Neural progenitor cell (in vitro differentiated cells): ENCODE measurements at regions not wholly inside any gene's neighbourhood (a gene's known extent, or its start where the extent isn't known, plus 50 kb on each side); places are given as distances from the start of the nearest gene placed in this dataset.

Experiments
- DNase-seq: peaks from one replicate; pipeline ENCODE4 v3.0.0-alpha.2; 2016; ENCODE audit warnings: low spot score
- H2AFZ ChIP-seq: fragments of 200-600 bp; sonication (generic); replicated peaks from 2 replicates; pipeline ENCODE4 v1.6.1; 2016; ENCODE audit warnings: antibody characterized with exemption
- H3F3A ChIP-seq: fragments of 200-600 bp; sonication (generic); 2 replicates; pipeline ENCODE4 v1.6.1; 2016; ENCODE audit warnings: antibody characterized with exemption, low read depth
- H3K27ac ChIP-seq: fragments of 200-600 bp; sonication (generic); 2 replicates; pipeline ENCODE4 v1.5.1; 2016; ENCODE audit warnings: mild to moderate bottlenecking
- H3K27me3 ChIP-seq: fragments of 200-600 bp; sonication (generic); 2 replicates; pipeline ENCODE4 v1.6.1; 2016; ENCODE audit warnings: mild to moderate bottlenecking, moderate library complexity
- H3K36me3 ChIP-seq: fragments of 200-600 bp; sonication (generic); 2 replicates; pipeline ENCODE4 v1.5.1; 2016
- H3K4me1 ChIP-seq: fragments of 200-600 bp; sonication (generic); 2 replicates; pipeline ENCODE4 v1.6.1; 2016; ENCODE audit warnings: mixed run types
- H3K4me2 ChIP-seq: fragments of 200-600 bp; sonication (generic); 2 replicates; pipeline ENCODE4 v1.6.1; 2016
- H3K4me3 ChIP-seq: fragments of 200-600 bp; sonication (generic); 2 replicates; pipeline ENCODE4 v1.5.1; 2016
- H3K79me2 ChIP-seq: fragments of 200-600 bp; sonication (generic); 2 replicates; pipeline ENCODE4 v1.6.1; 2016; ENCODE audit warnings: low read depth
- H3K9ac ChIP-seq: fragments of 200-600 bp; sonication (generic); 2 replicates; pipeline ENCODE4 v1.6.1; 2016
- H3K9me3 ChIP-seq: fragments of 200-600 bp; sonication (generic); 2 replicates; pipeline ENCODE4 v1.5.1; 2016; ENCODE audit warnings: low read depth
- H4K20me1 ChIP-seq: fragments of 200-600 bp; sonication (generic); 2 replicates; pipeline ENCODE4 v1.6.1; 2016; ENCODE audit warnings: low read depth
- H3K27ac Mint-ChIP-seq: 3 replicates; pipeline ENCODE4 v1.8.0; 2021; ENCODE audit warnings: mixed read lengths
- H3K27me3 Mint-ChIP-seq: 2 replicates; pipeline ENCODE4 v1.8.0; 2022; ENCODE audit warnings: low read depth, mild to moderate bottlenecking, inconsistent platforms, moderate library complexity, mixed read lengths; ENCODE audit not compliant: insufficient read depth
- H3K36me3 Mint-ChIP-seq: 3 replicates; pipeline ENCODE4 v1.8.0; 2021; ENCODE audit warnings: mixed read lengths
- H3K4me1 Mint-ChIP-seq: 3 replicates; pipeline ENCODE4 v1.8.0; 2021; ENCODE audit warnings: mixed read lengths
- H3K4me3 Mint-ChIP-seq: 3 replicates; pipeline ENCODE4 v1.8.0; 2021; ENCODE audit warnings: mild to moderate bottlenecking, moderate library complexity, mixed read lengths
- H3K9me3 Mint-ChIP-seq: 3 replicates; pipeline ENCODE4 v1.8.0; 2020; ENCODE audit warnings: mixed read lengths
- CTCF ChIP-seq: fragments of 200-600 bp; sonication (generic); IDR thresholded peaks from 2 replicates; pipeline ENCODE4 v1.5.1; 2017; ENCODE audit warnings: antibody characterized with exemption, mild to moderate bottlenecking
- EZH2 ChIP-seq: fragments of 200-600 bp; sonication (generic); IDR thresholded peaks from 2 replicates; pipeline ENCODE4 v1.6.1; 2017; ENCODE audit warnings: antibody characterized with exemption, mild to moderate bottlenecking, moderate library complexity
- EZH2phosphoT487 ChIP-seq: fragments of 200-600 bp; sonication (generic); IDR thresholded peaks from 2 replicates; pipeline ENCODE4 v1.6.1; 2017; ENCODE audit warnings: antibody characterized with exemption

DNA sequence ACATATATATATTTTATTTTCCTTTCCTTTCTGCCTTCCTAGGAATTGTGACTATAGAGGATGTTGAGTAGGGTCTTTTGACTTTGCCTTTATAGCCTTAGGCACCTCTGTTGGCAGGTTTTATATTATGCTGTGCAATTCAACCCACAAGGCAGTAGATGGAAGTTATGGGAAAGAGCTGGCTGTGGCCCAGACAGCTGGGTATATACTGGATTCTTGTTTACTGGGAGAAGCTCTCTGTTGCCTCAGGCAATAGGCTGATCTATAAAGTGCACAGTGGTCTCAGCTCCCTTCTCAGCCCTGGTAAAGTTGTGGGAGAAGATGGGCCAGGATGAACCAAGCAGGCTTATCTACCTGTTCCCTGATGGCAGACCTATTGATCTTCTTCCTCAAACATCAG lies 342.0 kb downstream of the GBA3 start:
- Histone ChIP-seq H3K79me2 (no peaks in the 10 kb centered on the region), H3F3A (no peaks in the 10 kb centered on the region), H4K20me1 (no peaks in the 10 kb centered on the region), H3K4me1 (no peaks in the 10 kb centered on the region), H3K4me2 (no peak overlapping the region), H3K27ac (no peak overlapping the region), H3K27me3 (no peaks in the 10 kb centered on the region), H3K36me3 (no peaks in the 10 kb centered on the region), H3K4me3 (no peak overlapping the region), H3K9me3 (no peaks in the 10 kb centered on the region), H3K9ac (no peak overlapping the region), H2AFZ (no peak overlapping the region)
- Mint-ChIP-seq H3K4me1 (no peaks in the 10 kb centered on the region), H3K4me3 (no peak overlapping the region), H3K27ac (no peak overlapping the region), H3K9me3 (no peaks in the 10 kb centered on the region), H3K27me3 (no peaks in the 10 kb centered on the region), H3K36me3 (no peaks in the 10 kb centered on the region)
- TF ChIP-seq EZH2phosphoT487 (no peak), CTCF (no peak), EZH2 (no peak)
- no peak for DNase-seq

DNA sequence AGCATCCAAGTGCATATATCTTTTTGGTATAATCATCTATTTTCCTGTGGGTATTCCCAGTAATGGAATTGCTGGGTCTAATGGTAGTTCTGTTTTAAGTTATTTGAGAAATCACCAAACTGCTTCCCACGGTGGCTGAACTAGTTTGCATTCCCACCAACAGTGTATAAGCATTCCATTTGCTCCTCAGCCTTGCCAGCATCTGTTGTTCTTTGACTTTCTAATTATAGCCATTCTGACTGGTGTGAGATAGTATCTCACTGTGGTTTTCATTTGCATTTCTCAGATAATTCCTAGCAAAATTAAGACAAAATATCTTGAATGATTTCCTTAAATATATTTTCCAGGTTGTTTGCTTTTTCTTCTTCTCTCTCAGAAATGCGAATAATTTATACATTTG lies 341.1 kb downstream of the GBA3 start:
- DNase-seq: no peak

GRCh38 chr4:23028875-23029274 lies 336.1 kb downstream of the GBA3 start:
- Mint-ChIP-seq H3K27ac (no peak overlapping the region), H3K4me3 (no peak overlapping the region), H3K36me3 (no peaks in the 10 kb centered on the region), H3K9me3 (peaks cover 3% of the 10 kb centered on the region), H3K27me3 (no peaks in the 10 kb centered on the region), H3K4me1 (no peaks in the 10 kb centered on the region)
- Histone ChIP-seq H2AFZ (no peak overlapping the region), H3K27ac (no peak overlapping the region), H3K4me3 (no peak overlapping the region), H4K20me1 (no peaks in the 10 kb centered on the region), H3K4me1 (no peaks in the 10 kb centered on the region), H3K27me3 (no peaks in the 10 kb centered on the region), H3K36me3 (no peaks in the 10 kb centered on the region), H3K79me2 (no peaks in the 10 kb centered on the region), H3K4me2 (no peak overlapping the region), H3K9me3 (no peaks in the 10 kb centered on the region), H3F3A (no peaks in the 10 kb centered on the region), H3K9ac (no peak overlapping the region)
- no peak for DNase-seq
- no peak for TF ChIP-seq EZH2phosphoT487
- TF ChIP-seq CTCF: no peak
- TF ChIP-seq EZH2: no peak

More for the DNA sequence above, 341.1 kb downstream of the GBA3 start:
- Histone ChIP-seq H3K27ac (no peak overlapping the region), H3K4me2 (no peak overlapping the region), H3K27me3 (no peaks in the 10 kb centered on the region), H3K9me3 (no peaks in the 10 kb centered on the region), H3K9ac (no peak overlapping the region), H3K36me3 (no peaks in the 10 kb centered on the region), H3F3A (no peaks in the 10 kb centered on the region), H2AFZ (no peak overlapping the region), H4K20me1 (no peaks in the 10 kb centered on the region), H3K4me1 (no peaks in the 10 kb centered on the region), H3K79me2 (no peaks in the 10 kb centered on the region), H3K4me3 (no peak overlapping the region)
- Mint-ChIP-seq H3K27ac (no peak overlapping the region), H3K27me3 (no peaks in the 10 kb centered on the region), H3K4me1 (no peaks in the 10 kb centered on the region), H3K4me3 (no peak overlapping the region), H3K36me3 (no peaks in the 10 kb centered on the region), H3K9me3 (no peaks in the 10 kb centered on the region)
- TF ChIP-seq CTCF (no peak), EZH2phosphoT487 (no peak), EZH2 (no peak)

- no peak for DNase-seq
- no peaks in the 10 kb centered on the region for H3F3A ChIP-seq
- H3K4me2 ChIP-seq: no peak overlapping the region
- H3K36me3 ChIP-seq: no peaks in the 10 kb centered on the region
- Mint-ChIP-seq H3K4me1 (peaks cover 8% of the 10 kb centered on the region), H3K36me3 (no peaks in the 10 kb centered on the region), H3K27me3 (no peaks in the 10 kb centered on the region), H3K27ac (no peak overlapping the region), H3K4me3 (no peak overlapping the region), H3K9me3 (peaks cover 3% of the 10 kb centered on the region)
- no peak overlapping the region for H2AFZ ChIP-seq
- no peaks in the 10 kb centered on the region for H3K9me3 ChIP-seq
- H3K4me1 ChIP-seq: no peaks in the 10 kb centered on the region
- no peaks in the 10 kb centered on the region for H3K27me3 ChIP-seq
- no peak for TF ChIP-seq EZH2
- no peak for TF ChIP-seq EZH2phosphoT487
- no peak for TF ChIP-seq CTCF
- H3K9ac ChIP-seq: no peak overlapping the region
- no peaks in the 10 kb centered on the region for H4K20me1 ChIP-seq
- no peaks in the 10 kb centered on the region for H3K79me2 ChIP-seq
- H3K4me3 ChIP-seq: no peak overlapping the region
- H3K27ac ChIP-seq: no peak overlapping the region
Measured at GRCh38 chr4:23023666-23024065, 330.9 kb downstream of the GBA3 start.
